ENCODE measurements at regions not wholly inside any gene's neighbourhood (a gene's known extent, or its start where the extent isn't known, plus 50 kb on each side); places are given as distances from the start of the nearest gene placed in this dataset.
"Not testable (repeated sequence)": the region's sequence is repeated elsewhere in the genome, so short reads cannot be mapped to it uniquely, and the experiment has no call there.

DNA sequence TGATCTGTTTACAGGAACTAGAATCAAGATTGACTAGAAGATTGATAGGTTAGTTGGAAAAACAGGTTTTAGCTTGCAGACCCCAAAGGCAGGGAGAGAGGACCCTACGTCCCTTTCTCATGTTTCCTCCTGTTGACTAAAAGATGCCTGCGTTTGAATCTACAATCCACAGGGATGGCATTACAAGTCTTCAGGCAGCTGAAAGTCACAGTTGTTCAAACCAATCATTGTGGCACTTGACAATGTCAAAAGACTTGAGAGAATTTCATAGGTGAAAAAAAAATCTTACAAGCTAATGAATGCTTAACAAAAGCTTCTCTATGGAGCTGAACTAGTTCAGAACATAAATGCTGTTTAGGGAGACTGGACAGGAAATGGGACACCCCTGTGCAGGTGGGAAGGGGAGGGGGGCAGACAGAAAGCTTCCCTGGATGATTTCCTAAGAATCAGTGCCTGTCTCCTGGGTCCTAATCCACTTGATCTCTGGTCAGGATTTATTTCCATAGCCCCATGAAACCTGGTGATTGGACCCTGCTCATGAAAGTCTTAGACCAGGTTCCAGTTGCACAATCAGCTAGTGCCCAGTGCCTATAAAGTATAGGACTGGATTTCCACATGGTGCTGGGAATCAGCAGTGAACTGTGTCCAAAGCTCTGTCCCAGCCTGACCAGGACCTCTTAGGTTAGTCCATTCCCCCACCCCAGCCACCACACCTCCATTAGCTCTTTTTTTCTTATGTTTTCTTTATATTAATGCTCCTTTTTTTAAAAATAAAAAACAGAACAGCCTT is 91.6 kb upstream of the BCAR3 start:
- no peak for DNase-seq (ENCODE audit: low spot score)

DNA sequence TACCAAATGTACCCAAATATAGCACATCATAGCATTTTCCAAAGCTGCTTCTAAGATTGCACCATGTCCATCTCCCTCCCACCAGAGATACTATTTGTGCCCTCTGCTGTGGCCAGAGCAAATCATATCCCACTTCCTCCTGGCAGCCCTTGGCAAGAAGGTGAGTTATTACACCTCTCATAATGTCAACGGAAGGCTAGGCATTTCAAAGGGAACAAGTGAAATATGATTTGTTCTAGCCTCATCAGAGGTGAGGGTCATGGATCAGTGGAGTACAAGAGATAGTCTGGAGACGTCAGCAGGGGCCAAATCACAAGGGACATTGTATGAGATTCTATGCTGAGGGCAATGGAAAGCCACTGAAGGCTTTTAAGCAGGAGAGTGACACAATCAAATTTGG is 90.2 kb upstream of the BCAR3 start:
- no peak for DNase-seq (ENCODE audit: low spot score)

DNA sequence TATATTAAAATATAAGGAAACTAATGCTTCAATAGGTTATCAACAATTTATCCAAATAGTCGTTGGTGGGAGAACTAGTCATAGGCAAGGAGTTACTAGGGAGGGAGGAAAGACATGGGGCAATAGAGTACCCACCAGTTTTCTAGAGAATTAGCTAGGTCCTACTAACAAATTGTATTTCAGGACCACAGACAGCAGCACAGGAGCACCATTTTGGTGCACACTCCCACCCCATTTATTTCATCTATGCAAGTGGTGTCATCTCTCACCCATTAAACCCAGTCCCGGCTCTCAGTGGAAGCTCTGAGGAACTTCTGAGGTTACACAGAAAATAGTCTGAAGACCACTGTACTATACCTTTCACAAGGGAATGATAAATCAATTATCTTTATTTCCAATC is 89.0 kb upstream of the BCAR3 start:
- no peak for DNase-seq (ENCODE audit: low spot score)

DNA sequence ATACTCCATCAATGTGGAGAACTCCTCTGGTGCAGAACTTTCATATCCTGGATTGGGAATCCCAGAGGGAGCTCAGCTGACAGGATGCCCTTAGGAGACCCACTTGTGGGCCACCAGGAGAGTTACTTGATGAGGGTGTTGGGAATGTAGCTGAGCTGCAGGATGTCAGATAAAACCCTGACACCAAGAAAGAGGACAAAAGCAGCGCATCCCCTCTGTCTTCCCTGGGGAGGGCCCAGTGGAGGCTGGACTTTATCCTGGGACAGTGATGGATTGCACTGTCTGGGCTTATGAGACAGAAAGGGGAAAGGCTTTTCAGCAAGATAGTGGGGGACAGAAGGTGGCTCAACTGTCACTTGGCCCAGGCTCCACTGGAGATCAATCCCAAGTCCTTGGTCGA is 88.1 kb upstream of the BCAR3 start:
- DNase-seq (ENCODE audit: low spot score): no peak

DNA sequence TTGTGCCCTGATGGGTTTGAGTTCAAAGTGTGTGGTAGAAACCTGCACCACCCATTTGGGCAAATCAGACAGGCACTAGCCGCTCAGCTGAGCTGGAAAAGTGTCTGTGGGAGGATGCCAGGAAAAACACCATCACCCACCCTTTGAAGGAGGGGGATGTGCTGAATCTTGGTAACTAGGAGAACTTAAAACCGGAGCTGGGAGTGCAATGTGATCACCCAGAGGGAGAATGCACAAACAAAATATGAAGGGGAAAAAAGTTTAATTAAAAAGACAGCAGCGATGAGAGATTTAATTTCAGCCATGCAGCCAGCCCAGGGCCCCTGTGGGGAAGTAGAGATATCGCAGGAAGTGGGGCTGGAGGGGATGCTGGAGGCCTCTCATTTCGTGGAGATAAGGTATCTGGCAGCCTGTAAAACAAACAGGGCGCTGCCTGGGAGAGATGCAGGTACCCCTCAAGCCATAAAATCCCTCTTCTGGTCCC is 86.8 kb upstream of the BCAR3 start:
- DNase-seq (ENCODE audit: low spot score): no peak

DNA sequence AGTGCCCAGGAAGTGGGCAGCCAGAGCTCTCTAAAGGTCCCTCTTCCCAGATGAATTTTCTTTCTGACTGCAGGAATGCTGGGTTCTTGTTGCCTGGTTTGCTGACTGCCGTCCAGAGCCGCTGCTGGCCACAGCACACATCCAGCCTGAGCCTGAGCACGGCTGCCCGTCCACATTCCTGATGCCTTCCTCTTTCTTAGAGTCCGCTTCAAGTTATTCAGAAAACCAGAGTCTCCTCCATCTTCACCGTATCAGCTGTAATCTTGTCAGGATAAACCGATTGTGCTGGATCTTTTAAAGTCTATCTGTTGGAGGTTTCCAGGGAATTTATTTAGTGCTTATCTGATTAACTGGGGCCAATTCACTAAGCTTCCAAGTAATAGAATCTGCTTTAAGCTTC is 84.8 kb upstream of the BCAR3 start:
- no peak for DNase-seq (ENCODE audit: low spot score)

DNA sequence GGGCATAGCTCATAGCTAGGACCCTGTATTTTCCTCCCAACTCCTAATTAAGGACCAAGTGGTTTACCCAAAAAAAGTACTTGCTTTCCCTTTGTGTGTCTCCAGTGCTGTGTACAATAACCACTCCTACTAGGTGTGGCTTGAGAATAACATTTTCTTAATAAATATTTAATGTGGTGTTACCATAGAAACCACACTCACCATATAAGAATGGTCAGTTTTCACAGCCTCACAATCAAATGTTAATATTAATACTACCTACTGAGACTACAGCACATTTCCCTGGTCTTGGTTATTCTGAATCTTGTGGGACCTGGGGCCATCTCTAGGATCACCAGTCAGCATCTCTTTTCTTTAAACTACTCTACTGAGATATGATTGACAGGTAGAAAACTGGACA is 83.5 kb upstream of the BCAR3 start:
- DNase-seq (ENCODE audit: low spot score): no peak

DNA sequence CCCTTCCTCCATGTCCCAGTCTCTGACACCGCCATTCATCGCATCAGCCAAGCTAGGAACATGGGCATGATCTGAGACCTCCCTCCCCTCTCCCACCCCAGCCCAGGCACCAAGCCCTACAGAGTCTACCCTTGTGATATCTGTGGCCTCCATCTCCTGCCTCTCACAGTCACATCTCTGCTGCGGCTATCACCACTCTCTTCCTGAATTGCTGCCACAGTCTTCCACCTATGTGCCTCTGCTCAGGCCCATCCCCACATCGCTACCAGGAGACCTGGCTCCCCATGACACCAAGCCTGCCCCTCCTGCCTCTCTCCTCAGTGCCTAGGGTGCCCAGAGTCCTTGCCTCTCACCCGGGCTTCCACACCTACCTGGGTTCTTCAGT is 82.7 kb upstream of the BCAR3 start:
- no peak for DNase-seq (ENCODE audit: low spot score)

DNA sequence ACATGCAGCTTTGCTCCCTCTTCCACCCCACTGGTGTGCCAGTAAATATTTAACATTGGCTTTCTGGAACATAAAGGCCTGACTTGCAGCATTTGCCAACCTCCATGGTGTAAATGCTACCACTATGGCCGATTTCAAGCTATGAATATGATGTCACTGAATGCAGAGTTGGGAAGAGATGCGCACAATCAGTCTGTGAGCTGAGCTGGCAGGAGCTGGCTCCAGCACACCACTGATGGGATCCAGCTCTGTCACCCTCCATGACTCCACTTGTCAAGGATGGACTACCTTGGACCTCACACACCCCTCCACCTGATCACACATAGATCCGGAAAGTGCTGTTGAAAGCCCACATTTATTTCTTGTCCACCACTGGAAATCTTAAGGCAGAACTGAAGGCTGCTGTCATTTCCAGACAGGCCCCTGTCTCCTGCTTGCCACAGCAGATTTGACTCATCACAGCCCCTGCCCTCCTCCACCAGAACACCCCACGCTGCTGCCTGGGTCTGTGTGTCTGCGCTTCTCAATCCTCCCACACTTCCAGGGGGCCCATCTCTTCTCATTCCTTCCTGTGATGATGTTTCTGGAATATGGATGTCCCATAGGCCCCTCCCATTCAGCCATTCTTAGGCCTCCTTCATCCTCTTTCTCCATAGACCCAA is 82.2 kb upstream of the BCAR3 start:
- no peak for DNase-seq (ENCODE audit: low spot score)

DNA sequence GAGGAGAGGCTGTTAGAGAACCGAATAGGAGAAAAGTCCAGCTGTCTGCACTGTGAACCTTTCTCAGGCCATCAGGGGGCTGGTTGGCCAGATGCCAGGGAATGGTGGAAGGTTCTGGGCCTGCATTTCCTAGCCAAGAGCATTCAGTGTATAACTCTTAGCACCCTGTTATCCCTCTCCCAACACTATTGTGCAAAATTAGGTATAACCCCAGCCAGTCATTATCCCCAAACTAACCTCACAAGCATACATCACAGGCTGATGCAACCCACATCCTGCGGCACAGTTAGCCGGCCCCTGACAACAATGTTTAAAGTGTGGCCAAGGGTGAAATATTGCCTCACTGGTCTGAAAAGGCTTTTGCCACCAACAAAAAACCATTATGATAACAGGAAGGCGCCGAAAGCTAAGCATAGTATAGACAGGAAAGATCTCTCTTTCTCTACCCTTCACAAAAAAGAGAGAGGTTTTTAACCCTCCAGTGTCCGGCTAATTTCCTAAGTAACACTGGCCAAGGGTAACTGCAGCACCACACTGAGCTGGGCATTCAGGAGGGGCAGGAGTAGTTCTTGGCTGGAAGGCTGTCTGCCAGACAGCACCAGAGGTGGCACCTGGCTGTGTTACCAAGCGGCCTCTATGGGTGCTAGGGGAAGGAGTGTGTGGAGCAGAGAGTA is 77.3 kb upstream of the BCAR3 start:
- DNase-seq (ENCODE audit: low spot score): no peak

DNA sequence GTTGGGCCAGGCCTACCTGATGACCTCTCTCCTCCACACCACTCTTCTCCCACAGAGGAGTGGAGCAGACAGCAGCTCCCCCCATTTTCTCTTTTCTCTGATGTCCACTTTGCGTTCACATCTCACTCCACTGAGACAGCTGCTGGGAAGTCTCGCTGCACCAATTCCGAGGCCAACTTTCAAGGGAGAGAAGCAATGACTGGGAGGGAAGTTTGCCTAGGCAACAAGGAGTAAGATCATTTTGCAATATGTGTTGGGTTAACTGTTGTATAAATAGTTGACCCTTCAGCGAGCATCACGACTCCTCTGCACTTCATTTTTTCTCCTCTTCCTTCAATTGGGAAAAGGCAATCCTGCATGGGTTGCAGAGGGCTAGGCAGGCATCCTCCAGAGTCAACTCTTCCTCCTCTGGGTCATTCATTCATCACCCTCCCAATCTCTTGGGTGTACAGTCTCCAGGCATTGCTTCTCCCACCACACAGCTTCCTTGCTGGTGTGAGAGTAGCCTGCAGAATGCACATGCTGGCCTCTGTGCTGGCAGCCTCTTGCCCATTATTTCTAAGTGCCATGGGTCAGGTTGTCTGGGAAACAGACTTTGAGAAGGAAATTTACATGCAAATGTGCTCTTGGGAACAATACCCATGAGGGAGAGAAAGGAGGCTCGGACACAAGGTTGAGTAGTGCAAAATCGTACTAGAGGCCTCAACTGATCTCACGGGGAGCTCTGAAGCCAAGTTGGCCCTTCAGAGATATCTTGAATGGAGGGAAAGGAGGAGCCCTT is 75.8 kb upstream of the BCAR3 start:
- no peak for DNase-seq (ENCODE audit: low spot score)

DNA sequence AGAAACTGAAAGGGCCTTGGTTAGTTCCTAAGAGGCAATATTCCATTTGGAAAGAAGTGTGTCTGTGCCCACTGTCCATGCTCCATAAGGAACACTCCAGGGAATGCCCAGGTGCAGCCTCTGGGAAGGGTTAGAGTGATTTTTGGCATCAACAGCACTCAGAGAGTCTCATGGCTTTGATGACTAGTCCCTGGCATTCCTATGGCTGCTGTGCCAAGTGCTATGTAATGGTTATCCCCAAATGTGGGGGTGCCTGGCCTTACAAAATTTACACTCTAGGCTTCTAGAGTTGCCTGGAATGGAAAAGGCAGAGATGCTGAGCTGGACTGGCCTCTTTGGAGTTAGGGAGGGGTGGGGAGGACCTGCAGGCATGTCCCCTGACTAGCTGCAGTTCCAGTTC is 75.0 kb upstream of the BCAR3 start:
- DNase-seq (ENCODE audit: low spot score): no peak

DNA sequence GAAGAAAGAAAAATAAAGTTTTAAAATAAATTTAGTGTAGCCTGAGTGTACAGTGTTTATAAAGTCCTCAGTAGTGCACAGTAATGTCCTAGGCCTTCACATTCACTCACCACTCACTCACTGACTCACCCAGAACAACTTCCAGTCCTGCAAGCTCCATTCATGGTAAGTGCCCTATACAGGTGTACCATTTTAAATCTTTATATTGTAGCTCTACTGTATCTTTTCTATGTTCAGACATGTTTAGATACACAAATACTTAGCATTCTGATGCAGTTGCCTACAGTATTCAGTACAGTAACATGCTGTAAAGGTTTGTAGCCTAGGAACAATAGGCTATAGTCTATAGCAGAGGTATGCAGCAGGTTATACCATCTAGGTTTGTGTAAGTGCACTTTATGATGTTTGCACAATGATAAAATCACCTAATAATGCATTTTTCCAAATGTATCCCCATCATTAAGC is 73.6 kb upstream of the BCAR3 start:
- DNase-seq (ENCODE audit: low spot score): not testable (repeated sequence)

DNA sequence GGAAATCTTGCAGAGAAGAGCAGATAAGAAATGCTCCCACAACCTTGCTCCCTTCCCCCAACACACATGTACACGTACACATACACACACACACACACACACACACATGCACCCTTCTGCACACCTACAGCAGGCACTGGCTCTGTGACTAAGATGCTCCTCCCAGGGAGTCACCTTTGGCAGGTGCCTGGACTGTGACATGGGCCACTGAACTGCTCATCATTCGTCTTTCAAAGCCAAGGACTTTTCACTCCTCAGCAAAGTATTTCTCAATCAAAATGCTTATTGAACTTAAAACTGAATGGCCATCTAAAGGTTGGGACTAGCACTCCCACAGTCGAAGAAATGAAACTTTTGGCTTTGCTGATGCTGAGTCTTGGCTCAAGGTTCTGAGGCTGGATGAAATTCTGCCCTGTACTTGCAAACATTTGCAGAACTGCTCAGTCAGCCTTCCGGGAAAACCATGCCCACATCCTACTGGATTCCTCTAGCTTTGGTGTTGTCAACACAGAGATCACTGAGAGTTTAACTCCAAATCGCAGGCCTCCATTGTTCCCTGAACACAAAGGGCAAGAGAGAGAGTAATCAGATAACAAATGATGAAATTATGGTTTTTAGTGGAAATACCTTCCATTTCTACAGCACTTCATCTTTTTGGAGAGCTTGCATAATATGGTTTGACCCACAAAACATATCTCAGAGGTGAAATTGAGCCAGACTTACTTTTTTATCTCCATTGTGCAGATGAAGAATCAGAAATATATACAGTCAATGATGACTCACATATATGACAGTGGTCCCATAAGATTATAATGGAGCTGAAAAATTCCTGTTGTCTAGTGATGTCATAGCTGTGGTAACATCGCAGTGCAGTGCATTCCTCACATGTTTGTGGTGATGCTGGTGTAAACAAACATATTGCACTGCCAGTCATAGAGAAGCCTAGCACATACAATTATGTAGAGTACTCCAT is 72.4 kb upstream of the BCAR3 start:
- no peak for DNase-seq (ENCODE audit: low spot score)

DNA sequence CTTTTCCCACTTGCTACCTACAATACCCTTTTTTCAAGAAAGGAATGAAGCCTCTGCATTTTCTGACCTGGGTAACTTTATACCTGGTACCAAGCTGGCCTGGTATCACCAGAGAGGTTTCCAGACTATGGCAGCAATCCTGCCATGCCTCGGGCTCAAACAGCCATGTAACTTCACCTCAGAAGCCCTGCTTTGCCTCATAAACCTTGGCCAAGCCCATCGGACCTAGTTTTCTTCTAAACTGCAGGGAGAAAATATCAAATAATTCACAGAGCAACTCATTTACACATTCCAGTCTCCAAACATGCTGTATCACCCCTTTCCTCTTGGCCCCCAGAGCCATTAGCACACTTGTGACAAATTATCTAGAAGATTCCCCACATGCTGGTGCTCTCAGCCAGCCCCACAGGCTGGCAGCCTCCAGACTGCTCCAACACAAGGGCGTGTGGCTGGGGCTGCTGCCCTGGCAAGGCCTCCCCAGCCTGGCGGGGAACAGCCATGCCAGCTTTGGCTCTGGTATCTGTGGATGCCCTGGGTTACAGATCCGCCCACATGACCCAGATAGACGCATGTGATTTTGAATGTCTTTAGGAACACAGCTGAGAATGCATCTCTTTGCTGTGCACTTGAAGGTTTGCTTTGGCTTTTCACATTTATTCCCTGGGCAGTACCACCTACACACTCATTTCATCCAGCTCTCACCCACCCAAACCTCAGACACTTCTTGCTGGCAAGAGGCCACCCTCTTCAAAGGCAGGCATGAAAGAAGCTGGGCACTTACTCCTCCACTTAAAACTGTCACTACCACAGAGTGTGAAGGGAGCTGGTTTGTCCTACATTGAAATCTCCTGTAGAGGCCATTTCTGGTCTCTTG is 70.0 kb upstream of the BCAR3 start:
- DNase-seq (ENCODE audit: low spot score): peak; percentile 45

DNA sequence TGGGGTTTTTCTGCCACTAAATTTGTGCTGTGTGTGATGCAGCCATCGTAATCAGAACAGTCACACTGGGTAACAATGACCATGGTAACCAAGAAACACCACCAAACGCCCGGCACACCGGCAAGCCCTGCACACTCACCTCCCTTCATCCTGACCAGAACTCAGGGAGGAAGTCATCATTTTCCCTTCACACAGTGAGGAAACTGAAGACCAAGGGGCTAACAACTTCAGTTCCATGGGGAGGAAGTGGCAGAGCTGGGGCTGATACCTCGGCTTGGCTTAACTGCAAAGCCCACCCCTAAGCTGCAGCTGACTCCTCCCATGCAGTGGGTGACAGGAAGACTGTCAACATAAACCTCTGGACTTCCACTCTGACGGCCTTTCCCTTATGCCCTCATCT is 69.3 kb upstream of the BCAR3 start:
- DNase-seq (ENCODE audit: low spot score): no peak

DNA sequence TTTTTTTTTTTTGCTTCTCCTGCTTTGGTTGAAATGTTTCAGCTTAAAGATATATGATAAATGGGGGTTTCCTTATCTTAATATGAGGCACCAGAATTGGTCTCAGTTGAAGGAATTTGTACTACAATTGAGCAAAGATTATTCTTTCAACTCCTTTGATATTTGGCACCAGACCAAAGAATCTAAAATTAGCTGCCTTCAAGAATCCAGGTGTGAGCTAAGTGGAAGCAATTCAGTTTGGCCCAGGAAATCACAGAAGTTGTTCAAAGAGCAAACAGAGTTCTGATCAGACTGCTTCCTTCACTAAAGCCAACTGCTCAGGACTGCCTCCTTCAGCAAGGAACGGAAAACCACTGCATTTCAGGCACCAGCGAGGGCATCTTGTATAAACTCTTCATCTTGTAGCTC is 68.3 kb upstream of the BCAR3 start:
- no peak for DNase-seq (ENCODE audit: low spot score)

DNA sequence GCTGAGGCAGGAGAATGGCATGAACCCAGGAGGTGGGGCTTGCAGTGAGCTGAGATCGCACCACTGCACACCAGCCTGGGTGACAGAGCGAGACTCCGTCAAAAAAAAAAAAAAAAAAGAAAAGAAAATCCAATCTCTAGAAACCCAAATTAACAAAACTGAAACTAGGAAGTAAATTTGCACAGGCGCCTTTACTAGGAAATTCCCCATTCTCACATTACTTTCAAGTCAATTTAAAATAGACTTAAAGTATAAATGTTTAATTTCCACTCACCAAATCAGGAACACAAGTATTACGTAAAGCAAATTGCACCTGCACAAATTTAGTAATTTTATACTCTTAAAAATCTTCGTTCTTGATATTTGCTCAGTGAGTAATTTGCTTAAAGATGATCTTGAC is 67.8 kb upstream of the BCAR3 start:
- DNase-seq (ENCODE audit: low spot score): no peak

DNA sequence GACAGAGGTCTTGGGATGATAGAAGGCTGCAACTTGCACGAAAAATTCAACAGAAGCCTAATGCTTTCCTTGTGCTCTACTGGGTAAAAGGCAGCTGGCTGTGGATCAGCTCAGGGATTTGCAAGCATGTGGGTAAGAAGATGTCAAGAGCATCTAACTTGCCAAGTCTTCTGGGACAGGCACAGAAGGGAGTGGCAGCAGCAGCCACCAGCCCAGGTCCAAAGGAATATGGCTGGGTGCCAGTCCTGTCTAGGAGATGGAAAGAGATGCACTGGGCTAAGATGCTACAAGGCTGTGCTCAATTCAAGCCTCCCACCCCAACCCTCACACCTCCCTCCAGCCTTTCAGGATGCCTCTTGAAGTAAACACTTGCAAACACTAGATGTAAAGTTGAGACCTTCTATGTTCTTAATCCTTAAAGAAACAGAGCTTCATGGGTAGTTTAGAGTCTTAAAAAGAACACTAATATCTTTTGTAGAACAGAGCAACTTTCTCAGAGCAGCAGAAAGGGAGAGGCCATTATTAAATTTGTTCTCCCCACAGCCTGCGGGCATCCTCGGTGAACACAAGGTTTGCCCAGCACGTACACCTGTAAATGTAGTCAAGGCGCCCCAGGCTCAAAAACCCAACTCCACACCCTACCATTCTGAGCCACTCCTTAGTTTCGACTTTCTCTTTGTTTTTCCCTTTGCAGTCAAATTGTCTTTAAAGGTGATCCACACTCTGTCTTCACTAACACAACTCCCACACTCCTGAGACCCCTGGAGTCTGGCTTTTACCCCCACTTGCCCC is 64.6 kb upstream of the BCAR3 start:
- DNase-seq (ENCODE audit: low spot score): no peak
